HCT116 (cell line): ENCODE measurements at regions not wholly inside any gene's neighbourhood (a gene's known extent, or its start where the extent isn't known, plus 50 kb on each side); places are given as distances from the start of the nearest gene placed in this dataset.

Experiments used
- CBX3 ChIP-seq: IDR thresholded peaks from 2 replicates; pipeline ENCODE4 v1.6.1; 2012; ENCODE audit warnings: low read depth
- CTCF ChIP-seq, 3 experiments: fragments of 200-600 bp in 1 of 3; sonication (generic) in 1 of 3; IDR thresholded peaks in 2 of 3; conservative IDR thresholded peaks in 1 of 3; 2 replicates each; pipeline ENCODE4 v1.5.1; 2012 to 2017; ENCODE audit warnings: low read depth in 2 of 3, low read length in 2 of 3, antibody characterized with exemption in 1 of 3, borderline replicate concordance in 1 of 3, control low read depth in 1 of 3, mild to moderate bottlenecking in 1 of 3, mixed read lengths in 1 of 3, mixed run types in 1 of 3, moderate library complexity in 1 of 3; ENCODE audit not compliant: insufficient read depth in 1 of 3
- MAX ChIP-seq: IDR thresholded peaks from 2 replicates; pipeline ENCODE4 v1.6.1; 2012
- POLR2A ChIP-seq: IDR thresholded peaks from 2 replicates; pipeline ENCODE4 v1.7.0; 2011; ENCODE audit warnings: borderline replicate concordance; ENCODE audit not compliant: insufficient read depth, insufficient read length; ENCODE audit errors: extremely low read depth
- REST ChIP-seq: IDR thresholded peaks from 2 replicates; pipeline ENCODE4 v1.6.1; 2012; ENCODE audit warnings: low read depth
- ZFX ChIP-seq: fragments of 450-650 bp; IDR thresholded peaks from 2 replicates; pipeline ENCODE4 v1.6.1; 2017

GRCh38 chr20:39875492-39876110 lies 813.4 kb downstream of the MAFB start:
- no peak for TF ChIP-seq MAX
- TF ChIP-seq CTCF (IDR thresholded peaks at IDR 0.05 in 2 of 3, conservative IDR thresholded peaks at IDR 0.05 in 1 of 3; ENCODE audit: borderline replicate concordance in 1 of 3, insufficient read depth in 1 of 3, low read depth in 2 of 3, low read length in 2 of 3): no peak
- no peak for TF ChIP-seq POLR2A
- no peak for TF ChIP-seq CBX3
- TF ChIP-seq REST: no peak
- no peak for TF ChIP-seq ZFX
